SJSA1 (cell line): ENCODE measurements at regions not wholly inside any gene's neighbourhood (a gene's known extent, or its start where the extent isn't known, plus 50 kb on each side); places are given as distances from the start of the nearest gene placed in this dataset.

ENCODE experiments used
- DNase-seq, 2 experiments: peaks; one replicate each; pipeline ENCODE4 v3.0.0-alpha.2; 2015 to 2020; ENCODE audit warnings: low spot score in 2 of 2, low read depth in 1 of 2
- H3K27ac ChIP-seq: fragments of 250-450 bp; sonication (Bioruptor Pico); 2 replicates; pipeline ENCODE4 v1.5.1; 2020; ENCODE audit warnings: mild to moderate bottlenecking, moderate library complexity
- H3K27me3 ChIP-seq: fragments of 250-450 bp; sonication (Bioruptor Pico); replicated peaks from 2 replicates; pipeline ENCODE4 v1.5.1; 2020; ENCODE audit warnings: mild to moderate bottlenecking, moderate library complexity
- H3K36me3 ChIP-seq: fragments of 250-450 bp; sonication (Bioruptor Pico); 2 replicates; pipeline ENCODE4 v1.5.1; 2020; ENCODE audit warnings: mild to moderate bottlenecking
- H3K4me1 ChIP-seq: fragments of 250-450 bp; sonication (Bioruptor Pico); replicated peaks from 2 replicates; pipeline ENCODE4 v1.6.1; 2021; ENCODE audit warnings: mild to moderate bottlenecking
- H3K4me3 ChIP-seq: fragments of 250-450 bp; sonication (Bioruptor Pico); 2 replicates; pipeline ENCODE4 v1.5.1; 2020; ENCODE audit warnings: mild to moderate bottlenecking
- H3K9me3 ChIP-seq: fragments of 250-450 bp; sonication (Bioruptor Pico); replicated peaks from 2 replicates; pipeline ENCODE4 v1.5.1; 2020; ENCODE audit warnings: mild to moderate bottlenecking

DNA sequence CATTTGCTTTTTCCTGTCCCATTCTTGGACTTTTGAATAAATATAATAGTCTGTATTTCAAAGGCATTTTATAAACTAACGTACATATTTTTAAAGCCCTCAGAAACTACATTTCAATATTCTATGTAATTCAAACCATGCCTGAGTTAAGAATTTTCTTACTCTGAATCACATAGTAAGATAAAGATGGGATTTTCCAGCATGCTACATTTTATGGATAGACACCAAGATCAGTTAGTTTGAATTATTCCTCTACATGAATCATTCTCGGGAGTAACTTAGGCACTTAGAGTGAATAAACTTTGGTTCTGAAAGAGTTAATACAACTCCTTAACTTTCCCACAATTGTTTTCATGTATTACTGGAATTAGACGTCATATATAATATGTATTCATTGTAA, 713.3 kb upstream of the CBLB start:
- H3K27me3 ChIP-seq: no peaks in the 10 kb centered on the region
- no peak overlapping the region for H3K4me3 ChIP-seq
- H3K4me1 ChIP-seq: no peaks in the 10 kb centered on the region
- DNase-seq: no peak
- no peak overlapping the region for H3K27ac ChIP-seq
- no peaks in the 10 kb centered on the region for H3K9me3 ChIP-seq
- no peaks in the 10 kb centered on the region for H3K36me3 ChIP-seq

DNA sequence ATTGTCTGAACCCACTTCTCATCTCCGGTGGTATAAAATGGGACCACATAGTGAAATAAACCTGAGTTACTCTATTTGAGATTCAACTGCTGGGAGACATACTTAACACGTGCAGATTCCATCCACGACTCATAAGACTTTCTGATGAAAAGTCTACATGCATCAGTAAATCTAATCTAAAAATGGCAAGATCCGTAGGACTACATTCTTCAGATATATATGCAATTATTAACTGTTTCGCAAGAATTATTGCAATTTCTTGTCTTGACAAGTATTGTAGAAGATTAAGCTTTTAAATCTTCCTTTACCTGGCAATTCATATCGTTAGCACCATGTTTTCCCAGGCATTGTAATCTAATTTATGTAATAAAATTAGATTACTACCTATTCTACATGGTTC, 718.7 kb upstream of the CBLB start:
- Histone ChIP-seq H3K27me3 (no peaks in the 10 kb centered on the region), H3K4me1 (no peaks in the 10 kb centered on the region), H3K4me3 (no peak overlapping the region), H3K36me3 (no peaks in the 10 kb centered on the region), H3K9me3 (no peaks in the 10 kb centered on the region), H3K27ac (no peak overlapping the region)
- no peak for DNase-seq

DNA sequence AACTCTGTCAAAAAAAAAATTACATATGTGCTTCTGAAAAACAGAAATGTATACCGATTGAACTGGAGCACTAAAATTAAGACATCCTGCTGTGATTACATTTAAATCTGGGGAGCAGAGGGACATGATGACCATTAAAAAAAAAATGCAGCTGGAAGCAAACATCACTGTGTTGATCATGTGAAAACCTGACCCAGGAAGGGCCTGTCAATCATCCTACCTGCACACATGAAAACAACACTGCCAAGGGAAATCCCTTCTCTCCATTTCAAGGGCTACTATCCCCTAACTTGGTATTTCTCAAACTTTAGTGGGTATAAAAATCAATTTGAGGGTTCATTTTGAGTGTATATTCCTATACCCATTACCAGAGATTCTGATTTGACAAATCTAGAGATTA, 719.9 kb upstream of the CBLB start:
- no peak overlapping the region for H3K27ac ChIP-seq
- H3K27me3 ChIP-seq: no peaks in the 10 kb centered on the region
- DNase-seq: no peak
- H3K4me1 ChIP-seq: no peaks in the 10 kb centered on the region
- H3K36me3 ChIP-seq: no peaks in the 10 kb centered on the region
- no peaks in the 10 kb centered on the region for H3K9me3 ChIP-seq
- no peak overlapping the region for H3K4me3 ChIP-seq

DNA sequence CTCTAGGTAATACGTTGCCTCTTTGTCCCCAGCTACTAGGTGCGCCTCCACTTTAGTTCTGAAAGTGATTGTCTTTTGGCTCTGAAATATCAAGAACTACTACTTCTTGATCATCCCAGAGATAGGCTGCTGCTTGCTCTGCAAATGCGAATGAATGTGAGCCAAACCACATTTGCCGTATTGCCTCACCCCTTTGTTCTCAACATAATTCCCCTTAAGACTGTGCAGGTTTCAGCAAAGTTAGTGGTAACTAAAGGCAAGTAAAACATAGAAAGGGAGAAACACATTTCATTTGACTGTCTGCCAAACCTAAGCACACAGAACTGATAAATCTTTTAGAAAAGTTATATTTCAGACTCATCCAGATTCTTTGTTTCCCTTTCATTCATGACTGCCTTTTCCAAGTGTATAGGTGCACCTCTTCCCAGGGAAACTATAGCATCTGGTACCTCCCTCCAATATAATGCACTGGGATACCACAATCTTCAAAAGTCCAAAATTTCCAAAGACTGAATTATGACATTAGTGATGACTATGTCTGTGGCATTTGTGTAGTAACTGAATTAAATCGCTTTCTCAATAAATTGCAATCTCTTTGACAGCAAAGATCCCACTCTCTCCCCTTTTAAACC, 720.6 kb upstream of the CBLB start:
- no peak for DNase-seq

DNA sequence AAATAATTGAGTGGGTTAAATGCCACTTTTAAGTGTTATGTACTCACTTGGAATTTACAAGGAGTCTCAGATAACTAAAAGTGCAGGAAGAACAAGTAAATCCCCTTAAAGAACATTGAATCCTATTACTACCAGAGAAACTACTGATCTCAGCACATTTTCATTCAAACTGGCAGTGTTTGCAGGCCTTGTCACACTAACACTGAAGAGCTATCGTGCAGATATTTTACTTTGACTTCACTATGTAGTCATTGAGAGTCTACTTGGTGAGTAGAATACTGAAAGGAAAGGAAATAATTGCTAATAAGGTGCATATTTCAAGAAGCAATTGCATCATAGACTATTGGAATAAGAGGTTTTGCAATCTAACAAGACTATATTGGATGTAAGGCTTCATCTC, 721.4 kb upstream of the CBLB start:
- Histone ChIP-seq H3K27ac (no peak overlapping the region), H3K36me3 (no peaks in the 10 kb centered on the region), H3K9me3 (no peaks in the 10 kb centered on the region), H3K4me1 (no peaks in the 10 kb centered on the region), H3K4me3 (no peak overlapping the region), H3K27me3 (no peaks in the 10 kb centered on the region)
- DNase-seq: no peak

More for the DNA sequence above, 720.6 kb upstream of the CBLB start:
- Histone ChIP-seq H3K9me3 (no peaks in the 10 kb centered on the region), H3K27ac (no peak overlapping the region), H3K4me1 (no peaks in the 10 kb centered on the region), H3K4me3 (no peak overlapping the region), H3K27me3 (no peaks in the 10 kb centered on the region), H3K36me3 (no peaks in the 10 kb centered on the region)

DNA sequence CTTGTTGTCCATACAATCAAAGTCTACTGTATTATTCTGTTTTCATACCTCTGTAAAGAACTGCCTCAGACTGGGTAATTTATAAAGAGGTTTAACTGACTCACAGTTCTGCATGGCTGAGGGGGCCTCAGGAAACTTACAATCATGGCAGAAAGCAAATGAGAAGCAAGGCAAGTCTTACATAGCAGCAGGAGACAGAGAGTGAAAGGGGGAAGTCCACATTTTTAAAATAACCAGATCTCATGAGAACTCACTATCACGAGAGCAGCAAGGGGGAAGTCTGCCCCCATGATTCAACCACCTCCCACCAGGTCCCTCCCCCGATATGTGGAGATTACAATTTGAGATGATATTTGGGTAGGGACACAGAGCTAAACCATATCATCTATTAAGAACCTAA, 724.6 kb upstream of the CBLB start:
- DNase-seq: no peak
- Histone ChIP-seq H3K27me3 (no peaks in the 10 kb centered on the region), H3K4me3 (no peak overlapping the region), H3K36me3 (no peaks in the 10 kb centered on the region), H3K4me1 (no peaks in the 10 kb centered on the region), H3K9me3 (no peaks in the 10 kb centered on the region), H3K27ac (no peak overlapping the region)

DNA sequence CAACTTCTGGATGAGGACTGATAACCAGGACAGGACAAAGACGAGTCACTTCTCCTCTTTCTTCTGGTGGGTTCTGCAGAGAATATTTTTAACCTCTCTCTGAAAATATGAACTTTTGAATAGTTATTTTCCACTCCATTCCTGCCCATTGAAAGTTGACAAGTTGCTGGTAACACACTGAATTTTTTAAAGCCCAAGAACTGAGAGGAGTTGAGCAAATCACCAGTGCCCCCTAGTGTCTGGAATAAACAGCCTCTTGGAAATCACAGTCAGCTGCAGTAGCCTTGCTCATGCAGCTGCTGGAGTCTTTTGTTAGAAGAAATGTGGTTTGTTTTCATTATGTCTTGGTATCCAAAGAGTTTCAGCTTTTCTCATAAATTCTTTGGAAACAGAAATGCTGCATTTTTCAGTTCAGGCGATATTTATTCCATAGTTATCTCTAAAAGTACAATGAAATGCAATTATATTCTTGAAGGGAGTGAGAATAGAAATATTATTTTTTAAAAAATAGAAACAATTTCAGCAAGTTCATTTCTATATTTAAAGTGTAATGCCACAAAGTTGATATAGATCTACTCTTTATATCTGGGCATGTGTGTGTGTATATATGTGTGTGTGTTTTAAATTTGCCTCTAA, 741.0 kb upstream of the CBLB start:
- H3K27ac ChIP-seq: no peak overlapping the region

DNA sequence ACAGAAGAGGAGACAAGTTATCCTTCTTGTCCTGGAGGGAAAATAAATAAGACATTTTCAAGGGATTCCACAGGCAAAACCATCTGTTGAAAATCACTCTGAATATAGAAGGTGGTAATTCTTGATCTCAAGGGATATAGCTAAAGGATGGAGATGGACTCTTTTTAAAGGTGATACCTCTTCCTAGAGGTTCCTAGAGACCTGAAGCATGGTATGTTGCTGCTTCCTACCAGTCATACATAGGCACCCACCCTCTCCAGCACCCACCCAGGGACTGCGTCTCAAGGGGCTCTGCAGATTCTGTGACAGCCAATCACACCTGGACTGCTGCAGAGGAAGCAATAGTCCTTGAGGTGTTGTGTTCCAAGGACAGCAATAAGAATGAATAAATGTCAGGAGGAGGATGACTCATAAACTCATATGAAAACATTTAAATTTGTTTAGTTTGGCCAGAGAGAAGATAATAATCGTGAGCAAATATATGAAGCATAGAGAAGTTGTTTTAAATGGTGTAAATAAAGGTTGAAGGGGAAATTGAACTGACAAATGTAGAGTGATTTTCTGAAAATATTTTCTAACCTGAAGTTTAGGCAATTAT, 741.6 kb upstream of the CBLB start:
- Histone ChIP-seq H3K9me3 (no peaks in the 10 kb centered on the region), H3K27me3 (no peaks in the 10 kb centered on the region), H3K36me3 (no peaks in the 10 kb centered on the region), H3K27ac (no peak overlapping the region), H3K4me3 (no peak overlapping the region), H3K4me1 (peaks cover 20% of the 10 kb centered on the region)
- DNase-seq: peak in 1 of 2 experiments; percentile 34

More for the DNA sequence above, 741.0 kb upstream of the CBLB start:
- DNase-seq: peak; percentile 58 to 65
- Histone ChIP-seq H3K4me3 (no peak overlapping the region), H3K27me3 (no peaks in the 10 kb centered on the region), H3K4me1 (peaks cover 20% of the 10 kb centered on the region), H3K9me3 (no peaks in the 10 kb centered on the region), H3K36me3 (no peaks in the 10 kb centered on the region)

DNA sequence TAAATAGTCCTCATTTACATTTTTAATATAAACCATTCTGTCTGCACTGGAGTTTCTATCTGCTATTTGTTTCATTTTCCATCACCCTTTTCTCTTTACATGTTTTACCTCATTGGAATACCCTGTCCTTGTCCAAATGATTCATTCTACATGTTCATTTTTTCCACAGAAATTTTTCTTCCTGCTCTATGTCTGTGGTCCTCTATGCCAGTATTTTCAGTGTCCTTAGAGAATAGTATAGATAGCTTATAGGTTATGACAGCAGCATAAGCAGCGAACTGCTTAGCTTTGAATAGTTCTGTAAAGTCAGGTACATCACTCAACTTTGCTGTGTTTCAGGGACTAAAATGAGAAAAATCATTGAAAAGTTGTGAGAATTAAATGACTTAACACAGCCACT, 742.3 kb upstream of the CBLB start:
- Histone ChIP-seq H3K36me3 (no peaks in the 10 kb centered on the region), H3K9me3 (no peaks in the 10 kb centered on the region), H3K4me3 (no peak overlapping the region), H3K27me3 (no peaks in the 10 kb centered on the region), H3K4me1 (peaks cover 21% of the 10 kb centered on the region), H3K27ac (no peak overlapping the region)
- no peak for DNase-seq

DNA sequence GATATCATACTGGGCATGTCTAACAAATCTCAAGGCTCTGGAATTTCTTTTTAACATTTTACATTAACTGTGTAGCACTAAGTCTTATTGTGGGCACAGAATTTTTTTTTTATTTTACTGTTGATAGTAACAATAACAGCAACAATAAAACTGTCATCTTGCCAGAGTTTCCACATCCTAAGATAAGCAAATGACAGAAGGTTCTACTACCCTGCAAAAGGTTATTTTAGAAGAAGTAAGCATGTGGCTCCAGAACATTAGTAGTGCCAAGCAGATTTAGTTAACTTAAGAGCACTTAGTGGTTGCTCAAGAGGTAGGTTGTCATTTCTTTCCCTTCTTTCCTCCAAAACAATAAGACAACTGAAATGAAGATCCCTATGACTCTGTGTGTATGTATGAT, 743.0 kb upstream of the CBLB start:
- no peaks in the 10 kb centered on the region for H3K27me3 ChIP-seq
- no peak overlapping the region for H3K4me3 ChIP-seq
- no peak overlapping the region for H3K27ac ChIP-seq
- no peaks in the 10 kb centered on the region for H3K36me3 ChIP-seq
- peaks cover 28% of the 10 kb centered on the region for H3K4me1 ChIP-seq
- no peaks in the 10 kb centered on the region for H3K9me3 ChIP-seq
- DNase-seq: no peak

DNA sequence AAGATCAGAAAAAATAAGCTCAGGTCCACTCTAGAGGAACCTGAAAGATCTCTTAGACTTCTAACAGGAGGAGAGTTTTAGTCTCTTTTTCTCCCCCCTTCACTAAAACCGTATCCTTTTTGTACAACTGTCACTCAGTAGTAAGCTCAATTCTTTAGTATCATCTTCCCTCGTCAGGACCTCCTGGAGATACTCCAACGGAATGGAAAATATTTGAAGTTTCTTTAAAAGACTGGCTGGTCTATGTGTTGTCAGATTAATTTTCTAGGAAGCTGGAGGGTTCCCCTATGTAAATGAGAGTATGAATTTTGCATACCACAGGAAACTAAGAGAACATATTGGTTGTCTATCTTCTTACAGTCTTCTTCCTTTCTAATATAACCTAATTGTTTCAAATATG, 747.7 kb upstream of the CBLB start:
- no peaks in the 10 kb centered on the region for H3K27me3 ChIP-seq
- no peak overlapping the region for H3K4me3 ChIP-seq
- no peaks in the 10 kb centered on the region for H3K9me3 ChIP-seq
- no peaks in the 10 kb centered on the region for H3K36me3 ChIP-seq
- no peak for DNase-seq
- peaks cover 13% of the 10 kb centered on the region for H3K4me1 ChIP-seq
- no peak overlapping the region for H3K27ac ChIP-seq

DNA sequence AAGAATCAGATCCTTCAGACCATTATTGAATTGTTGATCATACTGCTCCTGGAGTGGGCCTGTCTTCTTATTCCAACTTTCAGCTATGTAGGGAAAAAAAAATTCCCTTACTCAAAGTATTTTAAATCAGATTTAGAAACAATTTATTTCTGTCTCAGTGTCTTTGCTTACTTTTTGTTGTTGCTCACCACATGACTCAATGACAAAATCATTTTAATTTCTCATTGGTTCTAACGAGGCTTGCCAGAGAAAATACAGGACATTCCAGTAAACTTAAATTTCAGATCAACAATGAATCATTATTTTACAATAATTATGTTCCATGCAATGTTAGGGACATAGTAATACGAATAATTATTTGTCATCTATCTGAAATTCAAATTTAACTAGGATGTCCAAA, 748.5 kb upstream of the CBLB start:
- Histone ChIP-seq H3K36me3 (no peaks in the 10 kb centered on the region), H3K27me3 (no peaks in the 10 kb centered on the region), H3K27ac (no peak overlapping the region), H3K4me1 (peaks cover 13% of the 10 kb centered on the region), H3K4me3 (no peak overlapping the region), H3K9me3 (no peaks in the 10 kb centered on the region)
- no peak for DNase-seq

DNA sequence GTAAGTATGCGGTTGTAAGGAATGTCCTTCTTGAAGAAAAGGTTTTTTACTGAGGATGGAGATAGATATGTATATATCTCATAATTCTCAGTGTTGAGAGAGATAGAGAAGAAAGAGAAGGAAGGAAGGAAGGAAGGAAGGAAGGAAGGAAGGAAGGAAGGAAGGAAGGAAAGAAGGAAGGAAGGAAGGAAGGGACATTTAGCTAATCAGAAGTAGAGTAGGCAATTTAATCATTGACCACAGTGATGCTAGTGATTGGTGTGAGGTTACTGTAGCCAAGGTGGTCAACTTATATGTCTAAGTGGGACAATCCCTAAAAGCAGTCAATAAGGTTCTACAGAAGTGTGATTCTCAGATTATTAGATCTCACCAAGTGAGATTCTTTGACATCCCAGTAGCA, 751.8 kb upstream of the CBLB start:
- H3K4me3 ChIP-seq: no peak overlapping the region
- no peaks in the 10 kb centered on the region for H3K36me3 ChIP-seq
- peaks cover 7% of the 10 kb centered on the region; the same call in 1 of the 2 replicates for H3K9me3 ChIP-seq
- no peak for DNase-seq
- H3K27me3 ChIP-seq: no peaks in the 10 kb centered on the region
- peaks cover 13% of the 10 kb centered on the region for H3K4me1 ChIP-seq
- H3K27ac ChIP-seq: no peak overlapping the region

DNA sequence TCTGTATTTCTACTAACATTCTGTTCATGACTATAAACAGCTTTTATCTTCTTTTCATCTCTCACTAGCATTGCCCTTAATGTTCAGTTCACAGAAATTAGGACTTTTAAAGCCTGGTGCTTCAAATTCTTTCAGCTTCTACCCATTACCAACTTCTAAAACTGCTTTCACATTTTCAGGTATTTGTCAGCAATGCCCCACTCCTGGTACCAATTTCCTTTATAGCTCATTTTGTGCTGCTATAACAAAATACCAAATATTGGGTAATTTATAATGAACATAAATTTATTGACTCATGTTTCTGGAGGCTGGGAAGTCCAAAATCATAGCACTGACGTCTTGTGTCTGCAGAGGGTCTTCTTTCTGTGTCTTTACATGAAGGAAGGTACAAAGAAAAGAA, 753.1 kb upstream of the CCDC54 start:
- no peak overlapping the region for H3K27ac ChIP-seq
- no peak overlapping the region for H3K4me3 ChIP-seq

More for the DNA sequence above, 753.1 kb upstream of the CCDC54 start:
- no peaks in the 10 kb centered on the region for H3K36me3 ChIP-seq
- peaks cover 7% of the 10 kb centered on the region; the same call in 1 of the 2 replicates for H3K9me3 ChIP-seq
- H3K4me1 ChIP-seq: no peaks in the 10 kb centered on the region
- no peak for DNase-seq
- no peaks in the 10 kb centered on the region for H3K27me3 ChIP-seq
